PFSK-1 (cell line): ENCODE measurements at regions not wholly inside any gene's neighbourhood (a gene's known extent, or its start where the extent isn't known, plus 50 kb on each side); places are given as distances from the start of the nearest gene placed in this dataset.

Experiments
- POLR2AphosphoS5 ChIP-seq: IDR thresholded peaks from 2 replicates; pipeline ENCODE4 v1.6.1; 2012; ENCODE audit warnings: low read depth, mild to moderate bottlenecking, control low read depth, low read length, moderate library complexity
- REST ChIP-seq, 2 experiments: IDR thresholded peaks; 2 replicates each; pipeline versions ENCODE4 v1.6.1 to v1.8.0; 2011 to 2012; ENCODE audit warnings: low read depth in 2 of 2, low read length in 2 of 2, control low read depth in 1 of 2, inconsistent platforms in 1 of 2, mild to moderate bottlenecking in 1 of 2, moderate library complexity in 1 of 2; ENCODE audit not compliant: insufficient read depth in 1 of 2
- SIN3A ChIP-seq: IDR thresholded peaks from 2 replicates; pipeline ENCODE4 v1.6.1; 2012; ENCODE audit warnings: mild to moderate bottlenecking, low read length, moderate library complexity, borderline replicate concordance; ENCODE audit not compliant: insufficient read depth
- TAF1 ChIP-seq: IDR thresholded peaks from 2 replicates; pipeline ENCODE4 v1.6.1; 2012; ENCODE audit warnings: low read length, control low read depth, borderline replicate concordance; ENCODE audit not compliant: insufficient read depth

GRCh38 chr11:119860561-119861094, 131.6 kb upstream of the NECTIN1 start:
- TF ChIP-seq TAF1, result no peak
- TF ChIP-seq REST (IDR thresholded peaks at IDR 0.05; ENCODE audit: insufficient read depth in 1 of 2, low read depth in 2 of 2, low read length in 2 of 2), result no peak
- no peak for TF ChIP-seq POLR2AphosphoS5
- TF ChIP-seq SIN3A, result no peak
